ENCODE measurements at regions not wholly inside any gene's neighbourhood (a gene's known extent, or its start where the extent isn't known, plus 50 kb on each side); places are given as distances from the start of the nearest gene placed in this dataset.

DNA sequence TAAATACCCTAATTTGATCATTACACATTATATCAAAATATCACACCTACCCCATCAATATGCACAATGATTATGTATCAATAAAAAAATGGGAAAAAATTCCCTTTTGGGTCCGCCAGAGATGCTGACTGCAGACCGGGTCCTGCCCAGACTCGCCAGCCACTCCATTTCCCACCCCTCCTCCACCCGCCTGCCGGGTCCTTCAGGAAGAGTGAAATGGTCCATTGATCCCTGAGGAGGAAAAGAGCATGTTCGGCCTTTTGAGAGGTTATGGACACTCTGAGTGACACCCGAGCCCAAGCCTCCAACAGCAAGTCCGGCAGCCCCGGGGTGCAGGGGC, 123.9 kb upstream of the ZFHX3 start:
- TF ChIP-seq, protein P1, sequence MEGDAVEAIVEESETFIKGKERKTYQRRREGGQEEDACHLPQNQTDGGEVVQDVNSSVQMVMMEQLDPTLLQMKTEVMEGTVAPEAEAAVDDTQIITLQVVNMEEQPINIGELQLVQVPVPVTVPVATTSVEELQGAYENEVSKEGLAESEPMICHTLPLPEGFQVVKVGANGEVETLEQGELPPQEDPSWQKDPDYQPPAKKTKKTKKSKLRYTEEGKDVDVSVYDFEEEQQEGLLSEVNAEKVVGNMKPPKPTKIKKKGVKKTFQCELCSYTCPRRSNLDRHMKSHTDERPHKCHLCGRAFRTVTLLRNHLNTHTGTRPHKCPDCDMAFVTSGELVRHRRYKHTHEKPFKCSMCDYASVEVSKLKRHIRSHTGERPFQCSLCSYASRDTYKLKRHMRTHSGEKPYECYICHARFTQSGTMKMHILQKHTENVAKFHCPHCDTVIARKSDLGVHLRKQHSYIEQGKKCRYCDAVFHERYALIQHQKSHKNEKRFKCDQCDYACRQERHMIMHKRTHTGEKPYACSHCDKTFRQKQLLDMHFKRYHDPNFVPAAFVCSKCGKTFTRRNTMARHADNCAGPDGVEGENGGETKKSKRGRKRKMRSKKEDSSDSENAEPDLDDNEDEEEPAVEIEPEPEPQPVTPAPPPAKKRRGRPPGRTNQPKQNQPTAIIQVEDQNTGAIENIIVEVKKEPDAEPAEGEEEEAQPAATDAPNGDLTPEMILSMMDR (IDR thresholded peaks at IDR 0.05) = no peak
- TF ChIP-seq POLR2AphosphoS5 (IDR thresholded peaks at IDR 0.05; ENCODE audit: low read depth, low read length) (no peak), TCF7L2 (IDR thresholded peaks at IDR 0.05; ENCODE audit: low read depth, low read length) (no peak), SIN3A (IDR thresholded peaks at IDR 0.05; ENCODE audit: borderline replicate concordance, insufficient read depth, low read depth, low read length) (no peak)
- TF ChIP-seq, protein P2, sequence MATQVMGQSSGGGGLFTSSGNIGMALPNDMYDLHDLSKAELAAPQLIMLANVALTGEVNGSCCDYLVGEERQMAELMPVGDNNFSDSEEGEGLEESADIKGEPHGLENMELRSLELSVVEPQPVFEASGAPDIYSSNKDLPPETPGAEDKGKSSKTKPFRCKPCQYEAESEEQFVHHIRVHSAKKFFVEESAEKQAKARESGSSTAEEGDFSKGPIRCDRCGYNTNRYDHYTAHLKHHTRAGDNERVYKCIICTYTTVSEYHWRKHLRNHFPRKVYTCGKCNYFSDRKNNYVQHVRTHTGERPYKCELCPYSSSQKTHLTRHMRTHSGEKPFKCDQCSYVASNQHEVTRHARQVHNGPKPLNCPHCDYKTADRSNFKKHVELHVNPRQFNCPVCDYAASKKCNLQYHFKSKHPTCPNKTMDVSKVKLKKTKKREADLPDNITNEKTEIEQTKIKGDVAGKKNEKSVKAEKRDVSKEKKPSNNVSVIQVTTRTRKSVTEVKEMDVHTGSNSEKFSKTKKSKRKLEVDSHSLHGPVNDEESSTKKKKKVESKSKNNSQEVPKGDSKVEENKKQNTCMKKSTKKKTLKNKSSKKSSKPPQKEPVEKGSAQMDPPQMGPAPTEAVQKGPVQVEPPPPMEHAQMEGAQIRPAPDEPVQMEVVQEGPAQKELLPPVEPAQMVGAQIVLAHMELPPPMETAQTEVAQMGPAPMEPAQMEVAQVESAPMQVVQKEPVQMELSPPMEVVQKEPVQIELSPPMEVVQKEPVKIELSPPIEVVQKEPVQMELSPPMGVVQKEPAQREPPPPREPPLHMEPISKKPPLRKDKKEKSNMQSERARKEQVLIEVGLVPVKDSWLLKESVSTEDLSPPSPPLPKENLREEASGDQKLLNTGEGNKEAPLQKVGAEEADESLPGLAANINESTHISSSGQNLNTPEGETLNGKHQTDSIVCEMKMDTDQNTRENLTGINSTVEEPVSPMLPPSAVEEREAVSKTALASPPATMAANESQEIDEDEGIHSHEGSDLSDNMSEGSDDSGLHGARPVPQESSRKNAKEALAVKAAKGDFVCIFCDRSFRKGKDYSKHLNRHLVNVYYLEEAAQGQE (IDR thresholded peaks at IDR 0.05; ENCODE audit: insufficient read depth in 1 of 2, low read depth in 2 of 2, low read length in 1 of 2) = no peak

Data from Panc1 (cell line).